RWPE1 (cell line): ENCODE measurements at regions not wholly inside any gene's neighbourhood (a gene's known extent, or its start where the extent isn't known, plus 50 kb on each side); places are given as distances from the start of the nearest gene placed in this dataset.

Source experiments
- CTCF ChIA-PET: fragments of 350-600 bp; sonication (Branson Sonifier 250); formaldehyde crosslinking; extraction: SDS; loops from one replicate; lab custom pipeline; 2021; lab: Yijun Ruan, JAX
- POLR2A ChIA-PET: fragments of 400-600 bp; formaldehyde crosslinking; extraction: SDS; loops from one replicate; lab custom pipeline; 2020; ENCODE audit warnings: antibody characterized with exemption; ENCODE audit not compliant: low non-redundant PET; lab: Yijun Ruan, JAX
- DNase-seq: peaks from one replicate; pipeline ENCODE4 v3.0.0; 2012; ENCODE audit warnings: low spot score
- H3K27ac ChIP-seq: fragments of 450-650 bp; 2 replicates; pipeline ENCODE4 v1.5.1; 2017
- CTCF ChIP-seq: fragments of 450-650 bp; conservative IDR thresholded peaks from 2 replicates; pipeline ENCODE4 v1.5.1; 2017; ENCODE audit warnings: low read depth, mild to moderate bottlenecking

DNA sequence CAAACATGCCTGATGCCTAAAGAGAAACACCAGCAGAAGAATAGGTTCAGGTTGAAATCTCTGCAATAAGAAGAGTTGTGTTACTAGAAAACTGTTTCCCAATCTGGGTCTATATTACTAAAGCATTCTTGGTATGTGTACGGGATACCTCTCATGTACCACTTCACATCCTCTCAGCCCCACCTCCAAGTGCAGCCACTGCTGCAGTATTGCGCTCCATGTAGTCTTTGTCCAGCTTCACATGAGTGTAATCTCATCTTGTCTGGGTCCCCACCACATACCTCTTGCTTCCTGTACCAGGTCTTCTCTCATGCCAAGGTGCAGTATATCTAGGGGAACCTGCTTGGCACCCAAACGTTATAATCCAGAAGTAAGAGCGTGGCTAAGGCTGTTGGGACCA is 187.5 kb upstream of the EEA1 start:
- no peak for TF ChIP-seq CTCF
- CTCF ChIA-PET: interaction anchor here (0.7 kb wide), 1 partner anchor 294 kb away, joined by 3 read pairs; no protein-coding TSS in a partner anchor
- no peak for DNase-seq
- POLR2A ChIA-PET: no interaction called here
- H3K27ac ChIP-seq: no peak overlapping the region

DNA sequence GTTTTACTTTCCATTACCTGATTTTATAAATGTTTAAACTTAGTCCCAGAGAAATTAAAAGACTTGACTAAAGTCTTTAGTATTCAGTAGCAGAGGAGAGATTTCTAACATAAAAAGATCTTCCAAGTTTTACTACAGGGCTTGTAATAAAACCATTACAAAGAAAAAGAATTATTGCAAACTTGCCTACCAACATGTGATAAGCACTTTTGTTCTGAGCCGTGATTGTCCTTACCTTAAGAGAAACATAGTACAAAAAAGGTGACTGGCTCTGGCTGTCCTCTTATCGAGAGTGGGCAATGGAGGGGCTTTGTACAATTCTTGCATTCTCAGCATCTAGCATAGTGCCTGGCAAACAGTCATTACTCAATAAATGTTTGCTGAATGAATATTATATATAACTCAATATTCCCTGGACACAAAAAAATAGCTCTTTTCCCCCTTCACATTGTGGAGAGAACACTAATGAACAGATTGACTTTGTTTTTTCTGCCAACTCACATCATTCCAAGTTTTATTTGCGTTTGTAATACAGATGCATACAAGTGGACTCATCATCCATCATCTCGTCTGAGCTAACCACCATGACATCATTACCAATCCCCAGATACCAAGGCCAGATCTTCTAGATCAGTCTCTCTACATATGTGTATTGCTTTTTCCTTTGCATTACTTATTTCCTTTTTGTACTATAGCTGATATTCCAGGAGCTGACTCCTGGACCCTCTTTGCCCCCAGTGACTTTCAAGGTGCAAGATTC is 192.8 kb upstream of the EEA1 start:
- peak overlapping the region; percentile 87 for H3K27ac ChIP-seq
- peak; percentile 68 for DNase-seq
- POLR2A ChIA-PET: interaction anchor here (0.6 to 0.7 kb wide), 2 partner anchors 25 to 259 kb away, joined by 4 to 5 read pairs; no protein-coding TSS in a partner anchor
- TF ChIP-seq CTCF: no peak
- CTCF ChIA-PET: interaction anchor here (0.6 to 1.2 kb wide), 5 partner anchors 39 to 298 kb away, joined by 3 to 6 read pairs (median 4); no protein-coding TSS in a partner anchor

DNA sequence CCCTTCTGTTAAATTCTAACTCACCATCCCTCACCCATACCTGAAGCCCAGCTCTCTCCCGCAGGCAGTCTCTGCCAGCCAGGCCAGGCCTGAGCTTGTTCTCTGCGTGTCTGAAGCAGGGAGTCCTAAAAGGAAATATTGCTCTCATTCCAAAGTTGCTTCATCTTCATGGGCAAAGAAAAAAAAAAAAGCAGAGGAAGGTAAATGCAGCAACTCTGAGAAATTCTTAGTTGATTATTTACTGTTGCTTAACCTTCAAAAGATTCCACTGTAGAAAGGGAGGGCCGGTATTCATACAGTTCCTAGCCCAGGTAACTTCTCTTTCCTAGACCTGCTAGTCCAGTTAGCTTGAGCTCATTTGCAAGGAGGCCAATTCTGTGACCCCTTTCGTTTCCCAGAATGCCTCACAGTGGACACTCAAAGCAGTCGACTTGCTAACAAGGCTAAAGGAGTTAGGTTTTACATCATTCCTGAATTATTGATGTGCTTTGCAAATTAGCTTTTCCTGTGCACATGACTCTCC is 193.5 kb upstream of the EEA1 start:
- peak overlapping the region; percentile 87 for H3K27ac ChIP-seq
- POLR2A ChIA-PET: interaction anchor here (0.6 to 0.7 kb wide), 2 partner anchors 25 to 258 kb away, joined by 4 to 5 read pairs; no protein-coding TSS in a partner anchor
- peak; percentile 88 for DNase-seq
- TF ChIP-seq CTCF: no peak
- CTCF ChIA-PET: interaction anchor here (0.7 to 1.2 kb wide), 5 partner anchors 64 to 297 kb away, joined by 3 to 6 read pairs (median 4); no protein-coding TSS in a partner anchor

DNA sequence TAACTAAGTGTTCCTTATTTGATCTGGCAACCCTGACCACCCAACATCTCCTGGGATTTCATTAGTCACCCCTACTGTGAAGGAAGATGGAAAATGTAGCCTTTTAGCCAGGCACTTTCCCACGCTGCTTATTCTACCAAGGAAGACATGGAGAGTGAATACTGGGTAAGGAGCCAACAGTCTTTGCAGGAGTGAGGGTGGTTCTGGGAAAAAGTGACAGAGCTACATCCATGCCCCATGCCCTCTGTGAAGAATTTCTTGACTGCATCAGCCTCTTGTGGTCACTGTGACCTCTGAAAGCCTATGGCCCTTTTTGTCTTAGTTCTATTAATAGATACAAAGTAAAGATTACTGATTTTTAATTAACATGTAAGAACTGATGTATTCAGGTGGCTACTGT is 196.0 kb upstream of the EEA1 start:
- ChIA-PET POLR2A (no interaction called here), CTCF (no interaction called here)
- no peak for DNase-seq
- no peak overlapping the region for H3K27ac ChIP-seq
- TF ChIP-seq CTCF: no peak

DNA sequence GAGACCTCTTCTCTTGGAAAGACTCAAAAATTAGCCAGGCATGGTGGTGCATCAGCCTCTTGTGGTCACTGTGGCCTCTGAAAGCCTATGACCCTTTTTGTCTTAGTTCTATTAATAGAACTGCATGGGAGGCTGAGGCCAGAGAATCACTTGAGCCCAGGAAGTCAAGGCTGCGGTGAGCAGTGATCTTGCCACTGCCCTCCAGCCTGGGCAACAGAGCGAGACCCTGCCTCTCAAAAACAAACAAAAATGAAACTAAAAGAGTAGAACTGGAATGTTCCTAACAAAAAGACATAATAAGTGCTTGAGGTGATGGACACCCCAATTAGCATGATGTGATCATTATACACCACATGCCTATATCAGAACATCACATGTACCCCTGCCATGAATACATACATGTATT is 197.0 kb upstream of the EEA1 start:
- ChIA-PET POLR2A (no interaction called here), CTCF (interaction anchor here (0.9 kb wide), 1 partner anchor 9 kb away, joined by 3 read pairs; no protein-coding TSS in a partner anchor)
- no peak for DNase-seq
- no peak overlapping the region for H3K27ac ChIP-seq
- TF ChIP-seq CTCF: no peak

DNA sequence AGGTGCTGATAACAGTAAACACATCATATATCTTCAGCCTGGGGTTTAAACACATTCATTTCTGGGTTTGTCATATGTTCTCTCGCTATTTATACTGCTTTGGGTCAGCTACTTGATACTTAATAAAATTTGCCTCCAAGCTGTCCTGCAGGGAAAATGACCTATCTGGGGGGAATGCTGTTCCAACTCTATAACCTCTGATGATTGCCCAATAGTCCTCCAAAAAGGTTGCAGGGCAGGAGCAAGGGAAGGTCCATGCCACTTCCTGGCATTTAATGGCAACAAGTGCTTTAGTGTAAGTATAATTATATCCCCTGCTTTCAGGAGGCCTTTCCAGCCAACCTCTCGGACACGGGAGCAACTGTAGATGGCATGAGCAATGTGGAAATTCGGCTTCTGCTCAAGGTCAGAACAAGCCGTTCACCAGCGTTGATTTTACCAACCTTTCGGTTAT is 198.0 kb upstream of the EEA1 start:
- ChIA-PET POLR2A (no interaction called here), CTCF (interaction anchor here (0.7 to 1.8 kb wide), 7 partner anchors 11 to 389 kb away, joined by 3 to 7 read pairs (median 5); no protein-coding TSS in a partner anchor)
- no peak for TF ChIP-seq CTCF
- DNase-seq: no peak
- H3K27ac ChIP-seq: peak overlapping the region; percentile 82
